WERI-Rb-1 (cell line): ENCODE measurements at regions not wholly inside any gene's neighbourhood (a gene's known extent, or its start where the extent isn't known, plus 50 kb on each side); places are given as distances from the start of the nearest gene placed in this dataset.
"Not testable (repeated sequence)": the region's sequence is repeated elsewhere in the genome, so short reads cannot be mapped to it uniquely, and the experiment has no call there.

Source experiments
- DNase-seq: peaks from one replicate; pipeline ENCODE4 v3.0.0-alpha.2; 2020
- H3K27ac ChIP-seq: fragments of 250-450 bp; sonication (Bioruptor Pico); 2 replicates; pipeline ENCODE4 v1.5.1; 2020; ENCODE audit warnings: mild to moderate bottlenecking, moderate library complexity
- H3K27me3 ChIP-seq: fragments of 250-450 bp; sonication (Bioruptor Pico); 2 replicates; pipeline ENCODE4 v1.5.1; 2021; ENCODE audit warnings: mild to moderate bottlenecking, low read depth, moderate library complexity; ENCODE audit not compliant: insufficient read depth, severe bottlenecking
- H3K36me3 ChIP-seq: fragments of 250-450 bp; sonication (Bioruptor Pico); 2 replicates; pipeline ENCODE4 v1.5.1; 2020; ENCODE audit warnings: mild to moderate bottlenecking, moderate library complexity
- H3K4me3 ChIP-seq: 2 replicates; pipeline ENCODE4 v1.5.1; 2011; ENCODE audit warnings: low read depth, mild to moderate bottlenecking, control low read depth, low read length
- H3K9me3 ChIP-seq: fragments of 250-450 bp; sonication (Bioruptor Pico); 2 replicates; pipeline ENCODE4 v1.5.1; 2021; ENCODE audit warnings: mild to moderate bottlenecking, moderate library complexity; ENCODE audit not compliant: severe bottlenecking
- CTCF ChIP-seq: IDR thresholded peaks from 2 replicates; pipeline ENCODE4 v1.5.1; 2011; ENCODE audit warnings: low read depth, mild to moderate bottlenecking, control low read depth, inconsistent platforms, low read length

- no peak for TF ChIP-seq CTCF
- no peak for DNase-seq
- Histone ChIP-seq H3K36me3 (no peaks in the 10 kb centered on the region), H3K27ac (no peak overlapping the region), H3K27me3 (peaks cover 3% of the 10 kb centered on the region), H3K4me3 (no peak overlapping the region), H3K9me3 (no peaks in the 10 kb centered on the region)
Measured at GRCh38 chr22:33149611-33150010, 91.4 kb upstream of the SYN3 start.

- Histone ChIP-seq H3K27me3 (no peaks in the 10 kb centered on the region), H3K4me3 (no peak overlapping the region), H3K9me3 (no peaks in the 10 kb centered on the region), H3K27ac (no peak overlapping the region), H3K36me3 (no peaks in the 10 kb centered on the region)
- no peak for DNase-seq
- TF ChIP-seq CTCF = no peak
Measured at GRCh38 chr22:33144721-33145120, 86.5 kb upstream of the SYN3 start.

GRCh38 chr22:33142282-33143055, 84.3 kb upstream of the SYN3 start:
- H3K27ac ChIP-seq = no peak overlapping the region
- H3K27me3 ChIP-seq = no peaks in the 10 kb centered on the region
- no peak for DNase-seq
- H3K4me3 ChIP-seq = no peak overlapping the region
- no peaks in the 10 kb centered on the region for H3K36me3 ChIP-seq
- TF ChIP-seq CTCF = no peak
- H3K9me3 ChIP-seq = no peaks in the 10 kb centered on the region

GRCh38 chr22:33139937-33140336, 81.8 kb upstream of the SYN3 start:
- H3K4me3 ChIP-seq = no peak overlapping the region
- no peak for DNase-seq
- no peaks in the 10 kb centered on the region for H3K27me3 ChIP-seq
- H3K27ac ChIP-seq = no peak overlapping the region
- no peaks in the 10 kb centered on the region for H3K9me3 ChIP-seq
- TF ChIP-seq CTCF = no peak
- H3K36me3 ChIP-seq = no peaks in the 10 kb centered on the region

- H3K4me3 ChIP-seq, DNase-seq, H3K27ac ChIP-seq, H3K27me3 ChIP-seq, H3K36me3 ChIP-seq, H3K9me3 ChIP-seq: not testable (repeated sequence)
Measured at GRCh38 chr22:33138333-33138732, 80.2 kb upstream of the SYN3 start.

- Histone ChIP-seq H3K27ac (no peak overlapping the region), H3K9me3 (no peaks in the 10 kb centered on the region), H3K4me3 (no peak overlapping the region), H3K27me3 (no peaks in the 10 kb centered on the region), H3K36me3 (no peaks in the 10 kb centered on the region)
- no peak for TF ChIP-seq CTCF
- DNase-seq = no peak
Measured at GRCh38 chr22:33130473-33130872, 72.3 kb upstream of the SYN3 start.
